Prostate gland (tissue), 2 donors: ENCODE measurements at regions not wholly inside any gene's neighbourhood (a gene's known extent, or its start where the extent isn't known, plus 50 kb on each side); places are given as distances from the start of the nearest gene placed in this dataset.

ENCODE experiments used
- DNase-seq: peaks from one replicate; pipeline ENCODE4 v3.0.0-alpha.2; 2019; ENCODE audit warnings: low spot score
- H3K27ac ChIP-seq, 2 donors: fragments of 200-600 bp; sonication (generic); 2 replicates each; pipeline ENCODE4 v1.5.1; 2017 to 2019
- H3K27me3 ChIP-seq: fragments of 200-600 bp; sonication (generic); replicated peaks from 2 replicates; pipeline ENCODE4 v1.5.1; 2019; ENCODE audit not compliant: insufficient read depth
- H3K36me3 ChIP-seq, 2 donors: fragments of 200-600 bp; sonication (generic); 1 replicate in 1 of 2; 2 replicates in 1 of 2; pipeline versions ENCODE4 v1.5.1 to v1.8.1; 2017 to 2019
- H3K4me1 ChIP-seq: fragments of 200-600 bp; sonication (generic); replicated peaks from 2 replicates; pipeline ENCODE4 v1.5.1; 2019
- H3K4me3 ChIP-seq, 2 donors: fragments of 200-600 bp; sonication (generic); 2 replicates each; pipeline ENCODE4 v1.5.1; 2017 to 2019
- H3K9me3 ChIP-seq: fragments of 200-600 bp; sonication (generic); 2 replicates; pipeline ENCODE4 v1.5.1; 2017
- POLR2A ChIP-seq: fragments of 450-650 bp; IDR thresholded peaks from one replicate; pipeline ENCODE4 v1.6.1; 2016; ENCODE audit warnings: antibody characterized with exemption, mild to moderate bottlenecking
- POLR2AphosphoS5 ChIP-seq: sonication (generic); formaldehyde crosslinking; IDR thresholded peaks from one replicate; pipeline ENCODE4 v1.6.1; 2017; ENCODE audit warnings: antibody characterized with exemption
- WGBS: methylation state at CpG from one replicate; pipeline ENCODE4 v1.1.5; 2018; 5-methylcytosine and 5-hydroxymethylcytosine counted together
- intact Hi-C: fragments of 100-400 bp; cut with DNase I; formaldehyde crosslinking; loops from one replicate; pipeline ENCODE4 v1.14.2; 2022
- TF ChIP-seq, protein P1 (sequence below), 4 experiments: fragments of 200-600 bp in 2 of 4; fragments of 450-650 bp in 2 of 4; sonication (generic) in 2 of 4; IDR thresholded peaks; 1 replicate in 3 of 4; 2 replicates in 1 of 4; pipeline ENCODE4 v1.5.1; 2016 to 2019; ENCODE audit warnings: antibody characterized with exemption in 4 of 4, mild to moderate bottlenecking in 2 of 4, moderate library complexity in 2 of 4

- Histone ChIP-seq H3K27me3 (peaks cover 1% of the 10 kb centered on the region), H3K36me3 (no peaks in the 10 kb centered on the region), H3K4me1 (no peaks in the 10 kb centered on the region), H3K4me3 (no peak overlapping the region), H3K9me3 (no peaks in the 10 kb centered on the region), H3K27ac (no peak overlapping the region)
- no peak for DNase-seq
- TF ChIP-seq POLR2A (no peak), POLR2AphosphoS5 (no peak)
- TF ChIP-seq, protein P1, sequence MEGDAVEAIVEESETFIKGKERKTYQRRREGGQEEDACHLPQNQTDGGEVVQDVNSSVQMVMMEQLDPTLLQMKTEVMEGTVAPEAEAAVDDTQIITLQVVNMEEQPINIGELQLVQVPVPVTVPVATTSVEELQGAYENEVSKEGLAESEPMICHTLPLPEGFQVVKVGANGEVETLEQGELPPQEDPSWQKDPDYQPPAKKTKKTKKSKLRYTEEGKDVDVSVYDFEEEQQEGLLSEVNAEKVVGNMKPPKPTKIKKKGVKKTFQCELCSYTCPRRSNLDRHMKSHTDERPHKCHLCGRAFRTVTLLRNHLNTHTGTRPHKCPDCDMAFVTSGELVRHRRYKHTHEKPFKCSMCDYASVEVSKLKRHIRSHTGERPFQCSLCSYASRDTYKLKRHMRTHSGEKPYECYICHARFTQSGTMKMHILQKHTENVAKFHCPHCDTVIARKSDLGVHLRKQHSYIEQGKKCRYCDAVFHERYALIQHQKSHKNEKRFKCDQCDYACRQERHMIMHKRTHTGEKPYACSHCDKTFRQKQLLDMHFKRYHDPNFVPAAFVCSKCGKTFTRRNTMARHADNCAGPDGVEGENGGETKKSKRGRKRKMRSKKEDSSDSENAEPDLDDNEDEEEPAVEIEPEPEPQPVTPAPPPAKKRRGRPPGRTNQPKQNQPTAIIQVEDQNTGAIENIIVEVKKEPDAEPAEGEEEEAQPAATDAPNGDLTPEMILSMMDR (IDR thresholded peaks at IDR 0.05) = no peak
- WGBS = 71% methylated on average over 18 of the region's 18 CpGs
- intact Hi-C loops = no loop called here
These were observed 296.5 kb downstream of the MTX2 start for GRCh38 chr2:176565641-176566323.

- Histone ChIP-seq H3K9me3 (no peaks in the 10 kb centered on the region), H3K36me3 (no peaks in the 10 kb centered on the region), H3K27me3 (no peaks in the 10 kb centered on the region), H3K4me1 (no peaks in the 10 kb centered on the region), H3K27ac (no peak overlapping the region), H3K4me3 (no peak overlapping the region)
- TF ChIP-seq POLR2A (no peak), POLR2AphosphoS5 (no peak)
- TF ChIP-seq, protein P1 (IDR thresholded peaks at IDR 0.05) = no peak
- intact Hi-C loops = no loop called here
- DNase-seq = no peak
- 88% methylated on average over 1 of the region's 1 CpG for whole genome bisulfite sequencing
These were observed 297.3 kb downstream of the MTX2 start for GRCh38 chr2:176566496-176566895.

GRCh38 chr2:176566961-176567360, 297.7 kb downstream of the MTX2 start:
- Histone ChIP-seq H3K4me1 (no peaks in the 10 kb centered on the region), H3K36me3 (no peaks in the 10 kb centered on the region), H3K27me3 (no peaks in the 10 kb centered on the region), H3K9me3 (no peaks in the 10 kb centered on the region), H3K27ac (no peak overlapping the region), H3K4me3 (no peak overlapping the region)
- TF ChIP-seq POLR2AphosphoS5 = no peak
- TF ChIP-seq, protein P1 (IDR thresholded peaks at IDR 0.05) = no peak
- no peak for DNase-seq
- intact Hi-C loops = no loop called here

DNA sequence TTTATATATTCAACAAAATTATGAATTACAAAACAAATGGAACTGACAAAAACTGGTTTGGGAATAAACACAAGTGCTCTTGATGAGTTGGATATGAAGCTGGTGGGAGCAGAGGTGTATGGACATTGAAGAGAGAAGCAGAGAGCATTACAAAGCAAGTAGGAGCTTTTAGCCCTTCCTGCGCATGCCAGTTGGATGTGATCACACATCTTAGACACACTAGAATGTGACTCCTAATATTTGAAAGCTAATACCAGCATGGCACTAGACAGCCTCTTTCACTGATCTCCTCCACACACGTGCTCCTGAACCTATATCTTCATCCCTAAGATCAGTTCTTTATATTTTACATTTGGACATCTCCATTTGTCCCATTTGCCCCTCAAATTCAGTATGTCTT, 298.1 kb downstream of the MTX2 start:
- WGBS = 92% methylated on average over 2 of the region's 2 CpGs
- TF ChIP-seq, protein P1 (IDR thresholded peaks at IDR 0.05) = no peak
- no peak for TF ChIP-seq POLR2AphosphoS5
- no peak for TF ChIP-seq POLR2A

DNA sequence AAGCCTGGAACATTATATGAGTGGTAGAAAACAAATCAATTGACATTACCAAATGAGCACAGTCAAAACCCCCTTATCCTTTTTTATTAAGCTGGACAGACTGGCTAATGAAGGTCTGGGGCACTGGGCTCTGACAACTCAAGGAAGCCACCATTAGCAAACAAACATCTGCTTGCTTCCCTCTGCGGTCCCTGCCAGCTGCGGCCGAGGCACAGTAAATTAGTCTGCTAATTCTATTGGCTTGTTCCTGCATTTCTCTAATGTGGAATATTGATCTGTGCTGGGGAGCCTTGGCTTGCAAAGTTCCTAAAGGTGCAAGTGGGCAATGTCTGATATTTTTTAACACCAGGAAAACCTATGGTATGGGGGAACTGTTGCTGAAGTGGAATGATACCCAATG, 300.3 kb downstream of the MTX2 start:
- no peak for DNase-seq
- Histone ChIP-seq H3K36me3 (no peaks in the 10 kb centered on the region), H3K27ac (no peak overlapping the region), H3K9me3 (no peaks in the 10 kb centered on the region), H3K27me3 (no peaks in the 10 kb centered on the region), H3K4me1 (no peaks in the 10 kb centered on the region), H3K4me3 (no peak overlapping the region)
- intact Hi-C loops = no loop called here
- 73% methylated on average over 3 of the region's 3 CpGs for WGBS
- TF ChIP-seq POLR2A = no peak
- TF ChIP-seq, protein P1 (IDR thresholded peaks at IDR 0.05) = no peak
- no peak for TF ChIP-seq POLR2AphosphoS5

More for the DNA sequence above, 298.1 kb downstream of the MTX2 start:
- Histone ChIP-seq H3K4me3 (no peak overlapping the region), H3K36me3 (no peaks in the 10 kb centered on the region), H3K9me3 (no peaks in the 10 kb centered on the region), H3K27ac (no peak overlapping the region), H3K4me1 (no peaks in the 10 kb centered on the region), H3K27me3 (no peaks in the 10 kb centered on the region)
- no peak for DNase-seq
- intact Hi-C loops = no loop called here
